GM12878 (cell line): ENCODE measurements at regions not wholly inside any gene's neighbourhood (a gene's known extent, or its start where the extent isn't known, plus 50 kb on each side); places are given as distances from the start of the nearest gene placed in this dataset.

Experiments
- ATAC-seq: fragments of 200-7000 bp; cut with Tn5 transposase; 3 replicates; pipeline ENCODE4 v1.9.1; 2020; ENCODE audit warnings: mild to moderate bottlenecking, moderate library complexity
- BruUV-seq: library from RNA; stranded (reverse); fragments of 400-500 nt; replicated peaks from 2 replicates; lab custom pipeline; 2021; lab: Mats Ljungman, UMichigan
- CTCF ChIA-PET: fragments of 300-600 bp; sonication (Branson Sonifier 250); formaldehyde crosslinking; extraction: SDS; loops from one replicate; lab custom pipeline; 2021; ENCODE audit warnings: inconsistent platforms; lab: Yijun Ruan, JAX
- POLR2A ChIA-PET: fragments of 350-600 bp; formaldehyde crosslinking; extraction: SDS; loops from one replicate; lab custom pipeline; 2021; ENCODE audit warnings: inconsistent platforms; lab: Charles Lee
- RAD21 ChIA-PET: fragments of 300-600 bp; sonication (Branson Sonifier 250); formaldehyde crosslinking; loops from one replicate; lab custom pipeline; 2023; ENCODE audit warnings: antibody characterized with exemption; ENCODE audit not compliant: unreplicated experiment; lab: Charles Lee
- SMC1A ChIA-PET: fragments of 300-600 bp; sonication (Branson Sonifier 250); formaldehyde crosslinking; loops from one replicate; lab custom pipeline; 2023; ENCODE audit not compliant: unreplicated experiment, uncharacterized antibody; lab: Charles Lee
- DNase-seq: peaks from one replicate; pipeline ENCODE4 v3.0.0-alpha.2; 2011; ENCODE audit warnings: low read depth, low spot score
- FAIRE-seq: peaks from 3 replicates; lab custom pipeline; 2011; peaks lifted over from hg19 to GRCh38; lab: Jason Lieb, UNC
- H2AFZ ChIP-seq: 2 replicates; pipeline ENCODE4 v1.6.0; 2011; ENCODE audit warnings: low read depth, low read length, control low read depth; ENCODE audit not compliant: control insufficient read depth
- H3K27ac ChIP-seq: 2 replicates; pipeline ENCODE4 v1.5.1; 2011; ENCODE audit warnings: control low read depth; ENCODE audit not compliant: control insufficient read depth, insufficient read depth
- H3K27me3 ChIP-seq, 2 experiments: replicated peaks in 1 of 2; 2 replicates each; pipeline versions ENCODE4 v1.6.0 to v1.6.1; 2011; ENCODE audit warnings: low read length in 1 of 2; ENCODE audit not compliant: control insufficient read depth in 2 of 2, insufficient read depth in 2 of 2
- H3K36me3 ChIP-seq, 2 experiments: 2 replicates each; pipeline ENCODE4 v1.5.1; 2011; ENCODE audit warnings: low read length in 1 of 2; ENCODE audit not compliant: control insufficient read depth in 2 of 2, insufficient read depth in 2 of 2
- H3K4me1 ChIP-seq: 2 replicates; pipeline ENCODE4 v1.6.1; 2011; ENCODE audit warnings: mild to moderate bottlenecking, low read length, moderate library complexity, mixed read lengths; ENCODE audit not compliant: control insufficient read depth, insufficient read depth
- H3K4me2 ChIP-seq: 2 replicates; pipeline ENCODE4 v1.6.0; 2011; ENCODE audit warnings: control low read depth; ENCODE audit not compliant: control insufficient read depth, insufficient read depth
- H3K4me3 ChIP-seq: fragments of 200-600 bp; sonication (generic); 2 replicates; pipeline ENCODE4 v1.5.1; 2016
- H3K79me2 ChIP-seq: 2 replicates; pipeline ENCODE4 v1.6.0; 2011; ENCODE audit warnings: low read length; ENCODE audit not compliant: control insufficient read depth, insufficient read depth
- H3K9ac ChIP-seq: 2 replicates; pipeline ENCODE4 v1.8.0; 2011; ENCODE audit warnings: low read length, control low read depth, mixed read lengths; ENCODE audit not compliant: control insufficient read depth, insufficient read depth
- H3K9me3 ChIP-seq: replicated peaks from 3 replicates; pipeline ENCODE4 v1.5.1; 2011; ENCODE audit warnings: mild to moderate bottlenecking, low read length; ENCODE audit not compliant: control insufficient read depth, insufficient read depth
- H4K20me1 ChIP-seq: 2 replicates; pipeline ENCODE4 v1.6.0; 2011; ENCODE audit not compliant: control insufficient read depth, insufficient read depth
- BACH1 ChIP-seq: fragments of 450-650 bp; IDR thresholded peaks from 2 replicates; pipeline ENCODE4 v1.6.1; 2017; ENCODE audit warnings: mild to moderate bottlenecking, borderline replicate concordance
- EP300 ChIP-seq, 2 experiments: fragments of 150-350 bp in 1 of 2; IDR thresholded peaks; 2 replicates each; pipeline ENCODE4 v1.6.1; 2011 to 2012; ENCODE audit warnings: low read depth in 2 of 2, low read length in 2 of 2, borderline replicate concordance in 1 of 2, improper control_type of control experiment in 1 of 2, inconsistent platforms in 1 of 2; ENCODE audit not compliant: control insufficient read depth in 1 of 2
- FOS ChIP-seq: IDR thresholded peaks from 3 replicates; pipeline ENCODE4 v1.6.1; 2011; ENCODE audit warnings: borderline replicate concordance; ENCODE audit not compliant: insufficient read length; ENCODE audit errors: extremely low read depth
- HDGF ChIP-seq: fragments of 450-650 bp; IDR thresholded peaks from 2 replicates; pipeline ENCODE4 v1.6.1; 2016; ENCODE audit warnings: antibody characterized with exemption
- LARP7 ChIP-seq: fragments of 450-650 bp; IDR thresholded peaks from 2 replicates; pipeline ENCODE4 v1.6.1; 2017; ENCODE audit warnings: mild to moderate bottlenecking
- NBN ChIP-seq: fragments of 450-650 bp; IDR thresholded peaks from 2 replicates; pipeline ENCODE4 v1.6.1; 2016
- PKNOX1 ChIP-seq: fragments of 450-650 bp; IDR thresholded peaks from 2 replicates; pipeline ENCODE4 v1.6.1; 2016; ENCODE audit warnings: mild to moderate bottlenecking
- POLR2AphosphoS2 ChIP-seq: IDR thresholded peaks from 2 replicates; pipeline ENCODE4 v1.6.1; 2011; ENCODE audit warnings: low read depth, mild to moderate bottlenecking, low read length, improper control_type of control experiment, moderate library complexity
- SRF ChIP-seq, 2 experiments: IDR thresholded peaks; 2 replicates each; pipeline ENCODE4 v1.6.1; 2011; ENCODE audit warnings: low read depth in 2 of 2, low read length in 2 of 2, mild to moderate bottlenecking in 1 of 2, moderate library complexity in 1 of 2
- TARDBP ChIP-seq: IDR thresholded peaks from 2 replicates; pipeline ENCODE4 v1.6.1; 2016; ENCODE audit warnings: borderline replicate concordance
- TBL1XR1 ChIP-seq: IDR thresholded peaks from 2 replicates; pipeline ENCODE4 v1.6.1; 2012; ENCODE audit warnings: low read depth, low read length, improper control_type of control experiment
- YBX1 ChIP-seq: fragments of 450-650 bp; IDR thresholded peaks from 2 replicates; pipeline ENCODE4 v1.6.1; 2016; ENCODE audit warnings: antibody characterized with exemption
- YY1 ChIP-seq: IDR thresholded peaks from 2 replicates; pipeline ENCODE4 v1.6.1; 2011; ENCODE audit warnings: low read depth, mild to moderate bottlenecking, low read length
- ZNF384 ChIP-seq: IDR thresholded peaks from 2 replicates; pipeline ENCODE4 v1.6.1; 2012; ENCODE audit warnings: low read depth, mild to moderate bottlenecking, low read length, improper control_type of control experiment, borderline replicate concordance
- WGBS: methylation state at CpG from one replicate; pipeline ENCODE4 v1.1.6; 2016; ENCODE audit warnings: low lambda C conversion rate; ENCODE audit not compliant: insufficient replicate concordance, insufficient coverage; ENCODE audit errors: missing lambda C conversion rate; 5-methylcytosine and 5-hydroxymethylcytosine counted together
- in situ Hi-C: fragments of 300-500 bp; cut with MboI; formaldehyde crosslinking; loops from 9 replicates; pipeline ENCODE4 v1.14.3; 2018; ENCODE audit warnings: mixed read lengths
- intact Hi-C: fragments of 100-400 bp; cut with micrococcal nuclease; formaldehyde crosslinking; loops from one replicate; pipeline ENCODE4 v1.14.2; 2022; ENCODE audit not compliant: unreplicated experiment

- Histone ChIP-seq H3K9me3 (no peaks in the 10 kb centered on the region), H3K79me2 (no peaks in the 10 kb centered on the region), H3K27me3 (no peaks in the 10 kb centered on the region), H2AFZ (no peak overlapping the region), H4K20me1 (no peaks in the 10 kb centered on the region), H3K4me2 (no peak overlapping the region), H3K27ac (no peak overlapping the region), H3K4me3 (no peak overlapping the region), H3K9ac (no peak overlapping the region), H3K36me3 (no peaks in the 10 kb centered on the region), H3K4me1 (no peaks in the 10 kb centered on the region)
- in situ Hi-C loops (no loop called here), intact Hi-C loops (no loop called here)
- ChIA-PET CTCF (interaction anchor here (2.2 kb wide), 1 partner anchor 254 kb away, joined by 8 read pairs; no protein-coding TSS in a partner anchor), RAD21 (no interaction called here), POLR2A (no interaction called here), SMC1A (no interaction called here)
- WGBS: 0% methylated on average over 2 of the region's 2 CpGs
- no TSS peak for BruUV-seq
- no peak for DNase-seq
- TF ChIP-seq ZNF384 (no peak), YBX1 (no peak), LARP7 (no peak), PKNOX1 (no peak), POLR2AphosphoS2 (no peak), TBL1XR1 (no peak), NBN (no peak), BACH1 (no peak), FOS (no peak), HDGF (no peak), TARDBP (no peak), EP300 (IDR thresholded peaks at IDR 0.05; ENCODE audit: borderline replicate concordance in 1 of 2, control insufficient read depth in 1 of 2, low read depth in 2 of 2, low read length in 2 of 2) (no peak), SRF (IDR thresholded peaks at IDR 0.05; ENCODE audit: low read depth in 2 of 2, low read length in 2 of 2) (no peak), YY1 (no peak)
- ATAC-seq: no peak
- FAIRE-seq: no peak
Observed at GRCh38 chr3:187572441-187572840, 97.8 kb downstream of the SST start.
